Stomach (tissue), 8 donors: ENCODE measurements at regions not wholly inside any gene's neighbourhood (a gene's known extent, or its start where the extent isn't known, plus 50 kb on each side); places are given as distances from the start of the nearest gene placed in this dataset.

Source experiments
- DNase-seq, 2 donors: peaks; one replicate each; pipeline versions ENCODE4 v3.0.0 to v3.0.0-alpha.2; 2013 to 2019
- H3K27ac ChIP-seq, 5 donors: fragments of 200-600 bp in 4 of 5; sonication (generic) in 4 of 5; one replicate each; pipeline ENCODE4 v1.5.1; 2013 to 2019; ENCODE audit warnings: mild to moderate bottlenecking in 1 of 5, moderate library complexity in 1 of 5
- H3K27me3 ChIP-seq, 3 donors: fragments of 200-600 bp; sonication (generic); one replicate each; pipeline ENCODE4 v1.5.1; 2017 to 2019; ENCODE audit warnings: mixed run types in 1 of 3
- H3K36me3 ChIP-seq, 4 donors: fragments of 200-600 bp; sonication (generic); 1 replicate in 3 of 4; 2 replicates in 1 of 4; pipeline ENCODE4 v1.5.1; 2016 to 2019
- H3K4me1 ChIP-seq, 4 donors: fragments of 200-600 bp; sonication (generic); one replicate each; pipeline ENCODE4 v1.5.1; 2016 to 2019
- H3K4me3 ChIP-seq, 4 donors: fragments of 200-600 bp; sonication (generic) in 3 of 4; one replicate each; pipeline ENCODE4 v1.5.1; 2016 to 2019; ENCODE audit warnings: mild to moderate bottlenecking in 1 of 4
- H3K9me3 ChIP-seq, 4 donors: fragments of 200-600 bp; sonication (generic); one replicate each; pipeline ENCODE4 v1.5.1; 2016 to 2019
- EP300 ChIP-seq: sonication (generic); formaldehyde crosslinking; IDR thresholded peaks from one replicate; pipeline ENCODE4 v1.6.1; 2017; ENCODE audit warnings: antibody characterized with exemption
- POLR2A ChIP-seq, 4 donors: fragments of 450-650 bp; IDR thresholded peaks; one replicate each; pipeline ENCODE4 v1.6.1; 2016; ENCODE audit warnings: antibody characterized with exemption in 4 of 4, control low read depth in 2 of 4, mild to moderate bottlenecking in 1 of 4, moderate library complexity in 1 of 4
- POLR2AphosphoS5 ChIP-seq, 3 donors: sonication (generic); formaldehyde crosslinking; IDR thresholded peaks; one replicate each; pipeline ENCODE4 v1.6.1; 2016; ENCODE audit warnings: antibody characterized with exemption in 3 of 3
- WGBS, 5 donors: extraction: QIAGEN DNeasy Blood & Tissue Kit in 3 of 5; methylation state at CpG; one replicate each; pipeline versions ENCODE4 v1.1.5 to v1.1.7; 2013 to 2018; 5-methylcytosine and 5-hydroxymethylcytosine counted together
- intact Hi-C: fragments of 100-400 bp; cut with DNase I; formaldehyde crosslinking; loops from one replicate; pipeline ENCODE4 v1.15.1; 2023; ENCODE audit warnings: low total_unique reads
- TF ChIP-seq, protein P1 (sequence below), 7 experiments: fragments of 450-650 bp in 4 of 7; fragments of 200-600 bp in 3 of 7; sonication (generic) in 3 of 7; IDR thresholded peaks; one replicate each; pipeline ENCODE4 v1.5.1; 2016 to 2019; ENCODE audit warnings: antibody characterized with exemption in 7 of 7, control low read depth in 2 of 7, mild to moderate bottlenecking in 1 of 7
- donor health status: healthy with polysubstance abuse.
- donor health status: Bipolar disorder and iron deficiency.
- donor health status: healthy.

- 81 to 89% (median 86%) methylated on average over 3 of the region's 3 CpGs for WGBS, 5 donors
Observed at GRCh38 chr1:170313306-170313705, 167.5 kb downstream of the NTMT2 start.

GRCh38 chr1:170316270-170316669, 170.5 kb downstream of the NTMT2 start:
- Histone ChIP-seq H3K27ac (no peak overlapping the region), H3K4me3 (no peak overlapping the region), H3K36me3 (no peaks in the 10 kb centered on the region), H3K9me3 (no peaks in the 10 kb centered on the region), H3K27me3 (no peaks in the 10 kb centered on the region), H3K4me1 (no peaks in the 10 kb centered on the region)
- intact Hi-C loops, result no loop called here
- TF ChIP-seq EP300 (no peak), POLR2A (IDR thresholded peaks at IDR 0.05) (no peak), POLR2AphosphoS5 (IDR thresholded peaks at IDR 0.05) (no peak)
- TF ChIP-seq, protein P1, sequence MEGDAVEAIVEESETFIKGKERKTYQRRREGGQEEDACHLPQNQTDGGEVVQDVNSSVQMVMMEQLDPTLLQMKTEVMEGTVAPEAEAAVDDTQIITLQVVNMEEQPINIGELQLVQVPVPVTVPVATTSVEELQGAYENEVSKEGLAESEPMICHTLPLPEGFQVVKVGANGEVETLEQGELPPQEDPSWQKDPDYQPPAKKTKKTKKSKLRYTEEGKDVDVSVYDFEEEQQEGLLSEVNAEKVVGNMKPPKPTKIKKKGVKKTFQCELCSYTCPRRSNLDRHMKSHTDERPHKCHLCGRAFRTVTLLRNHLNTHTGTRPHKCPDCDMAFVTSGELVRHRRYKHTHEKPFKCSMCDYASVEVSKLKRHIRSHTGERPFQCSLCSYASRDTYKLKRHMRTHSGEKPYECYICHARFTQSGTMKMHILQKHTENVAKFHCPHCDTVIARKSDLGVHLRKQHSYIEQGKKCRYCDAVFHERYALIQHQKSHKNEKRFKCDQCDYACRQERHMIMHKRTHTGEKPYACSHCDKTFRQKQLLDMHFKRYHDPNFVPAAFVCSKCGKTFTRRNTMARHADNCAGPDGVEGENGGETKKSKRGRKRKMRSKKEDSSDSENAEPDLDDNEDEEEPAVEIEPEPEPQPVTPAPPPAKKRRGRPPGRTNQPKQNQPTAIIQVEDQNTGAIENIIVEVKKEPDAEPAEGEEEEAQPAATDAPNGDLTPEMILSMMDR (IDR thresholded peaks at IDR 0.05), result no peak
- WGBS, 5 donors, result 83 to 88% (median 85%) methylated on average over 5 of the region's 5 CpGs
- no peak for DNase-seq

More at GRCh38 chr1:170313306-170313705, 167.5 kb downstream of the NTMT2 start:
- Histone ChIP-seq H3K27ac (no peak overlapping the region), H3K4me1 (no peaks in the 10 kb centered on the region), H3K4me3 (no peak overlapping the region), H3K36me3 (no peaks in the 10 kb centered on the region), H3K9me3 (no peaks in the 10 kb centered on the region), H3K27me3 (no peaks in the 10 kb centered on the region)
- TF ChIP-seq, protein P1 (IDR thresholded peaks at IDR 0.05), result no peak
- no peak for TF ChIP-seq POLR2A (IDR thresholded peaks at IDR 0.05)
- no peak for TF ChIP-seq POLR2AphosphoS5 (IDR thresholded peaks at IDR 0.05)
- TF ChIP-seq EP300, result no peak
- DNase-seq, result no peak
- intact Hi-C loops, result no loop called here

DNA sequence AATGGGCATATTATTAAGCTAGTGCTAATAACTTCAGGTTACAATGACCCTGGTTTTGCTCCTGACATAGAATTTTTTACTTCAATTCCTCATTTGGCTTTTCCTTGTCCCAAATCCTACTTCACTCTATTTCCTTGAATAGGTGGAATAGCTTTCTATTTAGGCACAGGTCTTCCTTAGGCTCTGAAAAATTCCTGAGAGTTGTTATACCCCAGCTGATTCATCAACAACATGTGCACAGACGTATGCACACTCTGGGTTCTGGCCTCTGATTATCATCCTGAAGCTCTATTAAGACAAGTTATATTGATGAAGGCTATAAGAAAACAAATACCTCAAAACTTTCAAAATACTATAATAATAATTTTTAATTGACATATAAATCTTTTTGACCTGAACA, 172.4 kb downstream of the NTMT2 start:
- H3K9me3 ChIP-seq, result no peaks in the 10 kb centered on the region
- no peak for DNase-seq
- TF ChIP-seq, protein P1 (IDR thresholded peaks at IDR 0.05), result no peak
- TF ChIP-seq POLR2AphosphoS5 (IDR thresholded peaks at IDR 0.05), result no peak
- TF ChIP-seq EP300, result no peak
- no peak for TF ChIP-seq POLR2A (IDR thresholded peaks at IDR 0.05)
- WGBS, 5 donors, result 50 to 68% (median 61%) methylated on average over 1 of the region's 1 CpG
- H3K27me3 ChIP-seq, result no peaks in the 10 kb centered on the region
- no peak overlapping the region for H3K27ac ChIP-seq
- no peaks in the 10 kb centered on the region for H3K36me3 ChIP-seq
- no peak overlapping the region for H3K4me3 ChIP-seq
- no peaks in the 10 kb centered on the region for H3K4me1 ChIP-seq
- intact Hi-C loops, result no loop called here

GRCh38 chr1:170318736-170319135, 173.0 kb downstream of the NTMT2 start:
- Histone ChIP-seq H3K36me3 (no peaks in the 10 kb centered on the region), H3K4me3 (no peak overlapping the region), H3K27ac (no peak overlapping the region), H3K27me3 (no peaks in the 10 kb centered on the region), H3K9me3 (peaks cover 0 to 5% (median 0%) of the 10 kb centered on the region in 4 donors), H3K4me1 (no peaks in the 10 kb centered on the region)
- TF ChIP-seq, protein P1 (IDR thresholded peaks at IDR 0.05), result no peak
- intact Hi-C loops, result no loop called here
- no peak for DNase-seq
